H1 (cell line): ENCODE measurements at regions not wholly inside any gene's neighbourhood (a gene's known extent, or its start where the extent isn't known, plus 50 kb on each side); places are given as distances from the start of the nearest gene placed in this dataset.

Experiments used
- CTCF ChIA-PET: fragments of 300-600 bp; sonication (Branson Sonifier 250); formaldehyde crosslinking; loops from one replicate; lab custom pipeline; 2021; ENCODE audit not compliant: partially characterized antibody; lab: Charles Lee
- POLR2A ChIA-PET: fragments of 300-600 bp; sonication (Branson Sonifier 250); formaldehyde crosslinking; loops from one replicate; lab custom pipeline; 2021; ENCODE audit warnings: inconsistent platforms; ENCODE audit not compliant: partially characterized antibody; lab: Charles Lee
- DNase-seq, 2 experiments: peaks; one replicate each; pipeline versions ENCODE4 v3.0.0 to v3.0.0-alpha.2; 2010 to 2022; ENCODE audit warnings: low spot score in 2 of 2, low read depth in 1 of 2, mixed read lengths in 1 of 2
- FAIRE-seq: peaks from 2 replicates; lab custom pipeline; 2011; peaks lifted over from hg19 to GRCh38; lab: Jason Lieb, UNC
- H2AFZ ChIP-seq: 2 replicates; pipeline ENCODE4 v1.8.1; 2012; ENCODE audit warnings: low read length, inconsistent platforms
- H2AK5ac ChIP-seq: 2 replicates; pipeline ENCODE4 v1.6.1; 2013; ENCODE audit warnings: low read depth, low read length
- H2BK120ac ChIP-seq: replicated peaks from 2 replicates; pipeline ENCODE3; 2013; ENCODE audit warnings: low read depth, low read length, inconsistent platforms
- H2BK12ac ChIP-seq: 2 replicates; pipeline ENCODE4 v1.6.1; 2013; ENCODE audit warnings: low read depth, low read length
- H2BK15ac ChIP-seq: 2 replicates; pipeline ENCODE4 v1.6.1; 2013; ENCODE audit warnings: low read length
- H2BK20ac ChIP-seq: 2 replicates; pipeline ENCODE4 v1.6.1; 2013; ENCODE audit warnings: low read length
- H2BK5ac ChIP-seq: 2 replicates; pipeline ENCODE4 v1.6.1; 2013; ENCODE audit warnings: low read depth, low read length
- H3K14ac ChIP-seq: 2 replicates; pipeline ENCODE4 v1.6.1; 2013; ENCODE audit warnings: inconsistent platforms; ENCODE audit not compliant: insufficient read length
- H3K18ac ChIP-seq: 2 replicates; pipeline ENCODE4 v1.6.1; 2013; ENCODE audit warnings: low read length; ENCODE audit errors: extremely low read depth
- H3K23ac ChIP-seq: 2 replicates; pipeline ENCODE4 v1.6.1; 2013; ENCODE audit warnings: inconsistent platforms; ENCODE audit not compliant: insufficient read length
- H3K23me2 ChIP-seq: 2 replicates; pipeline ENCODE4 v1.6.1; 2013; ENCODE audit warnings: low read depth, low read length
- H3K27ac ChIP-seq: 2 replicates; pipeline ENCODE4 v1.6.1; 2011; ENCODE audit warnings: low read depth, low read length, inconsistent platforms
- H3K27me3 ChIP-seq, 4 experiments: replicated peaks in 1 of 4; 1 replicate in 1 of 4; 2 replicates in 3 of 4; pipeline versions ENCODE4 v1.6.1 to v1.8.1; 2011 to 2013; ENCODE audit warnings: low read length in 3 of 4, mild to moderate bottlenecking in 3 of 4, inconsistent platforms in 2 of 4, mixed read lengths in 2 of 4, moderate library complexity in 1 of 4; ENCODE audit not compliant: control insufficient read depth in 3 of 4, insufficient read depth in 3 of 4; ENCODE audit errors: extremely low read depth in 1 of 4
- H3K36me3 ChIP-seq, 4 experiments: 2 replicates each; pipeline versions ENCODE4 v1.6.1 to v1.8.1; 2011 to 2013; ENCODE audit warnings: mild to moderate bottlenecking in 4 of 4, low read length in 3 of 4, moderate library complexity in 2 of 4, control low read depth in 1 of 4, inconsistent platforms in 1 of 4; ENCODE audit not compliant: insufficient read depth in 4 of 4, control insufficient read depth in 2 of 4
- H3K4ac ChIP-seq: replicated peaks from 2 replicates; pipeline ENCODE3; 2013; ENCODE audit warnings: low read length, low read depth, mixed read lengths, inconsistent platforms; ENCODE audit not compliant: insufficient read length
- H3K4me1 ChIP-seq, 4 experiments: replicated peaks in 1 of 4; 1 replicate in 1 of 4; 2 replicates in 3 of 4; pipeline versions ENCODE4 v1.6.1 to v1.8.1; 2011 to 2013; ENCODE audit warnings: low read length in 3 of 4, inconsistent platforms in 2 of 4, mixed read lengths in 1 of 4; ENCODE audit not compliant: insufficient read depth in 4 of 4, control insufficient read depth in 3 of 4
- H3K4me2 ChIP-seq, 2 experiments: 2 replicates each; pipeline versions ENCODE4 v1.6.1 to v1.8.1; 2011 to 2013; ENCODE audit warnings: low read depth in 2 of 2, low read length in 2 of 2, control low read depth in 1 of 2, inconsistent platforms in 1 of 2, mild to moderate bottlenecking in 1 of 2; ENCODE audit not compliant: insufficient read depth in 1 of 2
- H3K4me3 ChIP-seq, 4 experiments: fragments of 200-600, 300-600 bp in 1 of 4; sonication (generic), shearing (Covaris generic), sonication (Bioruptor Twin) in 1 of 4; 2 replicates each; pipeline versions ENCODE4 v1.5.1 to v1.8.1; 2011 to 2016; ENCODE audit warnings: low read length in 4 of 4, low read depth in 3 of 4, control low read depth in 2 of 4, inconsistent platforms in 2 of 4, mild to moderate bottlenecking in 2 of 4, mixed read lengths in 1 of 4, moderate library complexity in 1 of 4; ENCODE audit not compliant: insufficient read depth in 2 of 4; ENCODE audit errors: extremely low read depth in 1 of 4
- H3K56ac ChIP-seq: replicated peaks from 2 replicates; pipeline ENCODE3; 2013; ENCODE audit warnings: low read depth, mild to moderate bottlenecking, mixed read lengths, low read length, inconsistent platforms; ENCODE audit not compliant: insufficient read length
- H3K79me1 ChIP-seq: 2 replicates; pipeline ENCODE4 v1.6.1; 2013; ENCODE audit warnings: low read depth, low read length, control low read depth
- H3K79me2 ChIP-seq, 2 experiments: 2 replicates each; pipeline versions ENCODE4 v1.6.1 to v1.8.1; 2012 to 2013; ENCODE audit warnings: low read length in 2 of 2, mild to moderate bottlenecking in 2 of 2, inconsistent platforms in 1 of 2; ENCODE audit not compliant: insufficient read depth in 2 of 2, control insufficient read depth in 1 of 2
- H3K9ac ChIP-seq, 4 experiments: replicated peaks in 1 of 4; 1 replicate in 1 of 4; 2 replicates in 3 of 4; pipeline versions ENCODE4 v1.6.1 to v1.8.1; 2011 to 2013; ENCODE audit warnings: low read depth in 3 of 4, low read length in 3 of 4, control low read depth in 2 of 4, mild to moderate bottlenecking in 2 of 4, moderate library complexity in 2 of 4, inconsistent platforms in 1 of 4; ENCODE audit errors: extremely low read depth in 1 of 4
- H3K9me3 ChIP-seq, 2 experiments: 2 replicates each; pipeline versions ENCODE4 v1.6.1 to v1.8.1; 2012 to 2013; ENCODE audit warnings: mild to moderate bottlenecking in 2 of 2, moderate library complexity in 2 of 2, control low read depth in 1 of 2, inconsistent platforms in 1 of 2, low read depth in 1 of 2, low read length in 1 of 2, mixed read lengths in 1 of 2; ENCODE audit not compliant: insufficient read depth in 2 of 2
- H4K20me1 ChIP-seq, 2 experiments: replicated peaks in 1 of 2; 2 replicates each; pipeline versions ENCODE3 to v1.8.1; 2011 to 2013; ENCODE audit warnings: inconsistent platforms in 2 of 2, low read length in 2 of 2, mild to moderate bottlenecking in 1 of 2; ENCODE audit not compliant: insufficient read depth in 2 of 2, control insufficient read depth in 1 of 2
- H4K5ac ChIP-seq: 2 replicates; pipeline ENCODE4 v1.6.1; 2013; ENCODE audit warnings: low read length, low read depth, mixed read lengths, inconsistent platforms; ENCODE audit not compliant: insufficient read length
- H4K8ac ChIP-seq: 2 replicates; pipeline ENCODE4 v1.8.0; 2013; ENCODE audit warnings: mild to moderate bottlenecking, moderate library complexity, low read length, inconsistent platforms; ENCODE audit not compliant: insufficient read depth; ENCODE audit errors: extremely low read depth
- H4K91ac ChIP-seq: replicated peaks from 2 replicates; pipeline ENCODE3; 2013; ENCODE audit warnings: low read length, mixed read lengths, inconsistent platforms; ENCODE audit not compliant: insufficient read length
- CBX5 ChIP-seq: fragments of 300-800, 300-1000 bp; sonication (generic); IDR thresholded peaks from 2 replicates; pipeline ENCODE4 v1.7.1; 2016; ENCODE audit warnings: antibody characterized with exemption, low read length, low read depth
- POLR2A ChIP-seq, 2 experiments: IDR thresholded peaks; 1 replicate in 1 of 2; 2 replicates in 1 of 2; pipeline ENCODE4 v1.6.1; 2011; ENCODE audit warnings: low read depth in 2 of 2, low read length in 2 of 2, mild to moderate bottlenecking in 2 of 2; ENCODE audit errors: control extremely low read depth in 1 of 2
- RXRA ChIP-seq: IDR thresholded peaks from 2 replicates; pipeline ENCODE4 v1.6.1; 2011; ENCODE audit warnings: low read depth, mild to moderate bottlenecking, low read length, moderate library complexity; ENCODE audit not compliant: insufficient read depth

GRCh38 chr14:66383771-66384170 lies 102.4 kb upstream of the CCDC196 start:
- POLR2A ChIA-PET: no interaction called here
- H3K56ac ChIP-seq: no peak overlapping the region
- DNase-seq: no peak
- no peak overlapping the region for H2BK12ac ChIP-seq
- H2AK5ac ChIP-seq: no peak overlapping the region
- no peak overlapping the region for H3K27ac ChIP-seq
- no peak overlapping the region for H2AFZ ChIP-seq
- no peak overlapping the region for H3K14ac ChIP-seq
- H4K91ac ChIP-seq: no peak overlapping the region
- no peaks in the 10 kb centered on the region for H3K23me2 ChIP-seq
- FAIRE-seq: peak; percentile 7
- H4K20me1 ChIP-seq: no peaks in the 10 kb centered on the region
- H3K4me2 ChIP-seq: 0 out of 4 replicates have a peak overlapping the region, but pooled peaks of 1 of the 2 experiments have one; percentile 7
- H3K9ac ChIP-seq: no peak overlapping the region
- H3K79me1 ChIP-seq: no peaks in the 10 kb centered on the region
- H3K4me3 ChIP-seq: no peak overlapping the region; a peak in 1 of 8 replicates
- no peaks in the 10 kb centered on the region for H3K36me3 ChIP-seq
- H3K9me3 ChIP-seq: no peaks in the 10 kb centered on the region
- no peak overlapping the region for H2BK5ac ChIP-seq
- no peaks in the 10 kb centered on the region for H3K27me3 ChIP-seq
- H2BK15ac ChIP-seq: no peak overlapping the region
- no peak overlapping the region for H4K5ac ChIP-seq
- no peak overlapping the region for H3K23ac ChIP-seq
- no peak overlapping the region for H3K4ac ChIP-seq
- CTCF ChIA-PET: interaction anchor here (1.6 kb wide), 1 partner anchor 25 kb away, joined by 7 read pairs; no protein-coding TSS in a partner anchor
- H2BK120ac ChIP-seq: no peak overlapping the region
- H3K18ac ChIP-seq: no peak overlapping the region
- peaks cover 0 to 5% (median 4%) of the 10 kb centered on the region in 4 experiments; a peak in 4 of 7 replicates for H3K4me1 ChIP-seq
- H2BK20ac ChIP-seq: no peak overlapping the region
- H3K79me2 ChIP-seq: no peaks in the 10 kb centered on the region
- H4K8ac ChIP-seq: no peak overlapping the region
- TF ChIP-seq CBX5: no peak
- no peak for TF ChIP-seq POLR2A (IDR thresholded peaks at IDR 0.05; ENCODE audit: control extremely low read depth in 1 of 2, low read depth in 2 of 2, low read length in 2 of 2)
- TF ChIP-seq RXRA: no peak
